ENCODE measurements at regions not wholly inside any gene's neighbourhood (a gene's known extent, or its start where the extent isn't known, plus 50 kb on each side); places are given as distances from the start of the nearest gene placed in this dataset.
"Not testable (repeated sequence)": the region's sequence is repeated elsewhere in the genome, so short reads cannot be mapped to it uniquely, and the experiment has no call there.

DNA sequence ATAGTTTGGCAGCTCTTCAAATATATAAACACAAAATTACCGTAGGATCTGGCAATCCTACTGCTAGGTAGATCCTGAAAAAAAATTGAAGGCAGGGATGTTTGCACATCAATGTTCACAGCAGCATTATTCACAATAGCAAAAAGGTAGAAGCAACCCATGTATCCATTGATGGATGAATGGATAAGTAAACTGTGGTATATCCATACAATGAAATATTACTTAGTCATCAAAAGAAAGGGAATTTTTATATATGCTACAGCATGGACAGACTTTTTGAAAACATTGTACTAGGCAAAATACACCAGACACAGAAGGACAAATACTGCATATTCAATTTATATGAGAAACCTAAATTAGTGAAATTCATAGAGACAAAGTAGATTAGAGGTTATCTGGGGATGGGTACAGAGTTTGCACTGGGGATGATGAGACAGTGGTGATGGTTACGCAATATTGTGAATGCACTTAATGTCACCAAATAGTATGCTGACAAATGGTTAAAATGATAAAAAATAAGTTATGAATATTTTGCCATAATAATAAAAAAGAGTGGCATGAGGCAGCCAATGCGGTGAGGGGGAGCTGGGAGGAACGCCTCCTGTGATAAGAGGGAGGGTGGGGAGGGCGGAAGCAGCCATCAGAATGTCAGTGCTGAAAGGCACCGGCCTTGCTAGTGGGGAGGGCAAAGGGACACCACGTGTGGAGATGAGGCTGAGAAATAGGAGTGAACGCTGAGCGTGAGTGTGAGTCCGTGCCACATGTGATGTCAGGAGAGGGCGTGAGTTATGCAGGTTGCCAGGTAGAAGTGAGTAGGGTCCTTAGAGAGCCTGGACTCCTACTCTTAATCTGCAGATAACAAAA lies 386.1 kb upstream of the PODXL start:
- DNase-seq (ENCODE audit: low spot score in 2 of 2): no peak
- no peak for FAIRE-seq

DNA sequence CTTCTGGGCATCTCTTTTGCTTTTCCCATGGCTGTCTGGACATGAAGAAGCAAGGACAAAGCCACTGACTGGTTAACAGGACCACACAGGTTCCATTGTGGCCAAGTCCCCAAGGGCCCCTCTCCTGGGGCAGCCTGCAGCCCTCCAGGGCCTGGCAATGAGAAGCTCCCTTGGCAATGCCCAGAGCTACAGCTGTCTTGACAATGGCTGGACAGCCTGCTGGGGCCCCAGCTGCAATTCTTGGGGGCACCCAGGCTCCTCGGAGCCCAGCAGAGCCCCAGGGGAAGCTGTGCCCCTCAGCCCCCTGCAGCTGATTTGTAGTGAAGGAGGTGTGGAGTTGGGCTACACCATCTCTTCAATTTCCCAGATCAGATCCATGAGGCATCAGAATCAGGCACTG lies 384.9 kb upstream of the PODXL start:
- no peak for FAIRE-seq
- no peak for DNase-seq (ENCODE audit: low spot score in 2 of 2)

DNA sequence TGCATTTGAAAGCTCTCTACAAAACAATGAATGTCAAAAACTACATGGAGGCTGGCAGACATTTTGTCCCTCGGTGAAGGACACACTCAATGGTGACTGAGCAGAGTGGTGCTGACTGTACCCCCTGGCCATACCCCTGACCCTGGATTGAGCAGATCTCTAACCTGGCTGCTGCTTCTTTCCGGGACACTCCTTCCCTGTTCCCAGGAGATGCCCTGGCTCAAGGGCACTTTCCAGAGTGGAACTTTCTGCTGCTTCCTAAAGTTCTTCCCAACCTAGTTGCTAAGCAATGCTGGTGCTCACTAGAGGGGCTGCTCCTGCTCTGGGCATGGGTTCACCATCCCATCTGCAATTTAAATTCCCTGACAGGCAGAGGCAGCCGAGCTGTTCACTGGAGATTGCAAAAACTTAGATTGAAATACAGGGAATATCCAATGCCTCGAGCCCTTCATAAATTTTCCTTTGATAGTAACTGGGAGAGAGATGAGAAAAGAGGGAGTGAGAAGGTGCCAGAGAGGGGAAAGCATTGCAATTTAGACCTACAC lies 384.3 kb upstream of the PODXL start:
- FAIRE-seq: no peak
- DNase-seq (ENCODE audit: low spot score in 2 of 2): no peak

DNA sequence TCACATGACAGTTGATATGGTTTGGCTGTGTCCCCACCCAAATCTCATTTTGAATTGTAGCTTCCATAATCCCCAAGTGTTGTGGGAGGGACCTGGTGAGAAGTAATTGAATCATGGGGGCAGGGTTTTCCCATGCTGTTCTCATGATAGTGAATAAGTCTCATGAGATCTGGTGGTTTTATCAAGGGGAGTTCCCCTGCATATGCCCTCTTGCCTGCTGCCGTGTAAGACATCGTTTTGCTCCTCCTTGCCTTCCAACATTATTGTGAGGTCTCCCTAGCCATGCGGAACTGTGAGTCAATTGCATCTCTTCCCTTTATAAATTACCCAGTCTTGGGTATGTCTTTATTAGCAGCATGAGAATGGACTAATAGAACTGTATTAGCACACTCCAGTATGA lies 382.4 kb upstream of the PODXL start:
- DNase-seq (ENCODE audit: low spot score in 2 of 2); FAIRE-seq: not testable (repeated sequence)

DNA sequence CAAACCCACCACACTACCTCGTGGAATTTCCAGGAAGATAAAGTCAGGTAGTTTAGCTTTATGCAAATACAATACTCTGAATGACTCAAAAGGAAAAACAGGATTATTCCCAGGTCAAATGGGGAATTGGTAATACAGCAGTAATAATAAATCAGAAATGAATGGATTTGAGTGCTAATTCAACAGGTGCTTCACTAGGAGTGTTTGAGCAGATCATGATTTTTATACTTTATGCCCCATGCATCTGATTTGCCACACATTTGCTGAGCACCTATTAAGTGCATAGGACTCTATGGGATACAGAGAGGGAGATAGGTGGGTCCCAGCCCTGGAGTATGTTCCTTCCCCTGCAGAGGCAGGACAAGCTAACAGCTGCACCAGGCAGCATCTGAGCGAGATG lies 381.4 kb upstream of the PODXL start:
- DNase-seq (ENCODE audit: low spot score in 2 of 2): no peak
- FAIRE-seq: no peak

DNA sequence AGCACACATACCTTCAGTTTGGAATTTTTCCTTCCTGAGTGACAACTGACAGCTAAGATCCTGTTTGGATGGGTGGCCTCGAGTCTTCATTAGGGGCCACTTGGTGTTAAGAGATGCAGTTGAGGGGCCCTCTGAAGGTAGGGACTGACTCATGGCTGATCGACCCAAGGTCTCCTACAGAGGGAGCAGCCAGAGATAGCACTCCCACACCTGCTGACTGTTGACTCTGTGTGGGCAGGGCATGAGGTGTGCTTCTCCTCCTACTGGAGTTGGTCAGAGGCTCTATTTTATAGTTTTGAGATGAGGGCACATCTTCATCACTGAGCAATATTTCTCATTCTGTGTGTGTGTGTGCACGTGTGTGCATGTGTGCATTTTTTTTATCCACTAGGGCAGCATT lies 378.8 kb upstream of the PODXL start:
- no peak for FAIRE-seq
- no peak for DNase-seq (ENCODE audit: low spot score in 2 of 2)

DNA sequence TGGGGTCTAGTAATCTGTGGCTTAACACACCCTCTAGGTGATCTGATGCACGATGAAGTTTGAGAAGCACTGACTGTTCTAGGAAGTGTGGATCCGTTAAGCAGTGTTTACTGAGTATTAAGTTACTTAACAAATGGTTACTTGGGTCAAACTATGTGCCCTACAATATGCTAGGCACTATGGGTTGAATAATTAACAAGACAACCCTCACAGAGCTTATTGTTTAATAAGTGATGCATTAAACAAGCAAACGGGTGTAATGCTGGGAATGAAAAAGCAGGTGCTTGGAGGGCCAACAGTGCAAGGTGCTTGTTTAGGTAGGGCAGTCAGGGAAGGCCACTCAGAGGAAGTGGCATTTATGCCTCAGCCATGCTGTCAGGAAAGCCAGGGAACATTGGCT lies 378.0 kb upstream of the PODXL start:
- DNase-seq (ENCODE audit: low spot score in 2 of 2) (no peak), FAIRE-seq (no peak)

DNA sequence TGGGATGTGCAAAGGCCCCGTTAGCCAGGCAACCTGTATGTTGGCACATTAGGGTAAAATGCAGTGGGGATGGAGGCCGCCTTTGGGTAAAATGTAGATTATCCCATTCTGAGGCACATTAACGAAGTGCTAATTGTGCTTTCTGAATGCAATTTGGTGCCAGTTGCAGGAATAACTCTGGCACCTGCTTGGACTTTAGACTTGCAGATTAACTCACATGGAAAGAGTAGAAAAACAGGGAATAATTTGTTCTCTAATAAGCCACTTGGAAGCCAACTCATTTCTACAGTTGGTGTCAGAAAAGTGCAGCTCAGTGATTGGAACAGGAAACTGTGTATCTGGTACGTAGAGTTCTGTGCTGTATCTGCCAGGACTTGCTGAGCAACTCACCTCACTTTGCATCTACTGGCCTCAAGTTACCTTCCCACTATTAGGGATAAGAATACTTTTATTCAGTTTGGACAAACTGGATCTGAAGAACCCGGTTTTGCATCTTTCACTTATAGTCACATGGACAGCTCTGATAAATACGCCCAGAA lies 377.4 kb upstream of the PODXL start:
- no peak for FAIRE-seq
- DNase-seq (ENCODE audit: low spot score in 2 of 2): no peak

DNA sequence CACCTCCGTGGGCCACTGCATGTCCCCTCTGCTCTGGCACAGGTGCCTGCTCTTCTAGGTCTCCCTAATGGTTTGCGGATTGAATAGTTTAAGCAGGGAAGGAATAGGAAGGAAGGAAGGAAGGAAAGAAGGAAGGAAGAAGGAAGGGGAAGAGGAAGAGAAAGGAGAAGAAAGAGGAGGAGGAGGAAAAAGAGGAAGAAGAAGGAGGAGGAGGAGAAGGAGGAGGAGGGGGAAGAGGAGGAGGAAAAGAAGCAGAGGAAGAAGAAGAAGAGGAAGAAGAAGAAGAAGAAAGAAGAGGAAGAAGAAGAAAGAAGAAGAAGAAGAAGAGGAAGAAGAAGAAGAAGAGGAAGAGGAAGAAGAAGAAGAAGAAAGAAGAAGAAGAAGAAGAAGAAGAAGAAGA lies 376.8 kb upstream of the PODXL start:
- FAIRE-seq; DNase-seq (ENCODE audit: low spot score in 2 of 2): not testable (repeated sequence)

DNA sequence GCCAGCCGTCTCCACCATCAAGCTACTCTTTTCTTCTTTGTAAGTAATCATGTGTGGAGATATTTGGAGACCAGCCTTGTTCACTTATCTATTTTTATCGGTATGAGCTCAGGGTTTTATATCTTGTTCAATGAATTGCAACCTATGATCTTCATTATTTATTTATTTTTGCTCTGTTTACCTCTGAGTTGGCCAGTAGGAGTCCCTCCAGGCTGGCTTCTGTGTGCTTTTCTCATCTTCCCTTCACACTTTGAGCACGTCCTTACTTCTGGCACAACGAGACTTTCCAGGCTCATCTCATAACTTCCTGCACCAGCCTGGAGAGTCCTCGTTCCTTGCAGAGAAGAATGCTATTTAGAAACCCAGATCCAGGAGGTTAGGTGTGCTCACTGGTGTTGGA lies 375.8 kb upstream of the PODXL start:
- DNase-seq (ENCODE audit: low spot score in 2 of 2): no peak
- FAIRE-seq: no peak

DNA sequence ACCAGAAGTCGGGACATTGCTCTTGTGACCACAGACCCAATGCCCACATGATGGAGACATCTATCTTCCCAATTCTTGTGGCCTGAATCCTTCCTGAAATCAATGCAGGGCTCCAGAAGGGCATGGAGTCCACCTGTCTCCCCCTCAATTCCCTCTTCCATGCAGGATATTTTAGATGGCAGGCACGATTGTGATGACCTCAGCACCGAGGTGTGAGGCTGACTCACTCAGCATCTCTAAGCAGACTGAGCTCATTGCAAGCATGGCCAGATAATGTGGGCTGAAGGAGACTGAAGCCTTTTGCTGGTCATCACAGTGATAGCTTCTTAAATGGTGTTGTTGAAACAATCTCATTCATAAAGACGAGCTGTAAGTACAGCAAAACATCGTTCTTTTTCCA lies 374.9 kb upstream of the PODXL start:
- DNase-seq (ENCODE audit: low spot score in 2 of 2) (no peak), FAIRE-seq (no peak)

DNA sequence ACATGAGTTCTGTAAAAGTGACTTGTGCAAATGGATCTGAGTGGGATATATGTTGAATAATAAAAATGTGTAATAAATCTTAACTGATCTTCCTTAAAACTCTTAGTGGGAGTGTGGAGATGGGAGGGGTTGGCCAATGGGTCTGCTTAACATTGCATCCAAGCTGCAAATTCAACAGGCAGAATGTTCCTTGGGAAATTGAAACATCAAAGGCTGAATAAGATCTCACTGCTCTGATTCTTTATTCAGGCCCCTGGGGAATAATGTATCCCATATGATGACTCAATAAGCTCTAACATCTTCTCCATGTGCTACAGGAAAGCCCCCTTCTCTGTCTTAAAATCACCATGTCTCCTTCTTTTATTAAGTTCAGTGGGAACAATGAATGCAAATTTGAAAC lies 373.2 kb upstream of the PODXL start:
- DNase-seq (ENCODE audit: low spot score in 2 of 2) (no peak), FAIRE-seq (no peak)

DNA sequence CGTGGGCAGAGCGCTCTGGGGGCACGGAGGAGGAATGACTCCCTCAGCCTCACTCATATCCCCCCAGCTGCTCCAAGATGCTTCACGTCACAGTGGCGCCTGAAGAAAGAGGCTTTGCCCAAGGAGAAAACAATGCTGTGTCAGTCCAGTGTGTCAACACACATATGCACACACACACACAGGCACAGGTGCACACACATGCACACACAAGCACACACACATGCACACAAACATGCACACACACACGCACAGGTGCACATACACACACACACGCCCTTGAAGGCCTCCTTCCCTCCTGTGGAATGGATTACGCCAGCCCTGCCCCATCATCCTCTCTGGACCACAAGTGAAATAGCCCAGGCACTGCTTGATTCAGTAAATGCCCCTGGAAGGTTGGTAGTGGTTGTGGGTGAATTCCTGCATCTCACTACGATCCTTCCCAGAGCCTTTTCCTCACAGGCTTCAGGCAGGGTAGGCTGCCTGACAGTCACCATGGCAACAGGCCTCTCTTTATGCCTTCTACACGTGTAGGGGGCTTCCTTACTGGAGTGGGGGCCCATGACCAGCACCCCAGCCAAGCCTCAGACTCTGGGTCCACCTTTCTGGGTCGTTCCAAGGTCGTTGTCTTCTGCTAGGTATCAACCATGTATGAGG lies 371.5 kb upstream of the PODXL start:
- DNase-seq (ENCODE audit: low spot score in 2 of 2): no peak
- no peak for FAIRE-seq

DNA sequence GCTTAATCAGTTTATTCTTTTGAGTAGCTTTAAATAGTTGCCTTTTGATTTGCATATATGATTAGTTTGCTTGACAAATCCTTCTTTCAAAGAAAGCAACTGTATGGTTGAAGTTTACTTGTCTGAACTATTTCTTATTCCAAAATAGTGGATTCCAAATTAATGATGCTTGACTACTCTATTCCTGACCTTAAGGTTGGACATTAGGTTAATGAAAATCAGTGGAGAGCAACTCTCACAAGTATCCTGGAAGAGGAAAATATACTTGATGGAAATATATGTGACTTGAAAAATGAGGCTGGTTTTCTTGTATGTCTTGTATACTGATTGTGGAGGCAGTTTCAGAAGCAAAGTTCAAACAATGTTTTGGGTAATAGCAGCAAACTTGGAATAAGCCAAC lies 369.2 kb upstream of the PODXL start:
- no peak for DNase-seq (ENCODE audit: low spot score in 2 of 2)
- no peak for FAIRE-seq

DNA sequence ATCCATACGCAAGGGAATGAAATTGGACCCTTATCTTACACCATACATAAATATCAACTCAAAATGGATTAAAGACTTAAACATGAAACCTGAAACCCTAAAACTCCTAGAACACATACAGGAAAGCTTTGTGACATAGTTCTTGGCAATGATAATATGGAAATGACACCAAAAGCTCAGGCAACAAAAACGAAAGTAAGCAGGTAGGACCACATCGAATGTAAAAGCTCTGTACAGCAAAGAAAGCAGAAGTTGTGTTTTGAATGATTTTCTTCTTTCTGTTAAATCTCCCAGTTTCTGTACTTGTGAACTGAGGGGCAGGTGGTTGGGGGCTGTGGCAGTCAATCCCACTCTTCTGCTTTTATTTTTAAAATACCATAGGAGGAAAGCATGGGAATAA lies 368.4 kb upstream of the PODXL start:
- no peak for DNase-seq (ENCODE audit: low spot score in 2 of 2)
- no peak for FAIRE-seq

DNA sequence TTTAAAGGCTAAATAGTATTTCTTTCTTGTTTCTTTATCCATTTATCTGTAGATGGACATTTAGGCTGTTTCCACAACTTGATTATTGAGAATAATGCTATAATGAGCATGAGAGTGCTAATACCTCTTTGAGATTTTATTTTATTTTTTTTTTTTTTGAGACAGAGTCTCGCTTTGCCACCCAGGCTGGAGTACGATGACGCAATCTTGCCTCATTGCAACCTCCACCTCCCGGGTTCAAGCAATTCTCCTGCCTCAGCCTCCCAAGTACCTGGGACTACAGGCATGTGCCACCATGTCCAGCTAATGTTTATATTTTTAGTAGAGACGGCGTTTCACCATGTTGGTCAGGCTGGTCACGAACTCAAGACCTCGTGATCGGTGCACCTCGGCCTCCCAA lies 366.5 kb upstream of the PODXL start:
- not testable (repeated sequence) for FAIRE-seq

DNA sequence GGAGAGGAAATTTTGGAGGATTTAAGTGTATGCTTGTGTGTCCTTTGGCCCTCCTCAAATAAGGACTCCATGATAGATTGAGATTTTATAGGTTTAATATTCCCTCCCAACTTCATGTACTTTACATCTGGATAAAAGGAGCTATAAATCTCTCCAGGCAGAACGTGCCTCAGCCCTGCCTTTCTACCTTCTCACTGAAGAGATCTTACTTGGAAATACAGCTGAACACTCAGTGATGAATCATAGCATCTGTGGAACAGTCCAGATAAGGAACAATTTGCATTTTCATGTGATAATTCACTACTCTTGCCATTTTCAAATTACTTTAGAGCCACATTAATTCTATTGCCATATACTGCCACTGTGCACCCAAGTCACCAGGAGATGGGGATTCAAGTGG lies 364.6 kb upstream of the PODXL start:
- no peak for FAIRE-seq
- no peak for DNase-seq (ENCODE audit: low spot score in 2 of 2)

More for the DNA sequence above, 366.5 kb upstream of the PODXL start:
- DNase-seq (ENCODE audit: low spot score in 2 of 2): not testable (repeated sequence)

DNA sequence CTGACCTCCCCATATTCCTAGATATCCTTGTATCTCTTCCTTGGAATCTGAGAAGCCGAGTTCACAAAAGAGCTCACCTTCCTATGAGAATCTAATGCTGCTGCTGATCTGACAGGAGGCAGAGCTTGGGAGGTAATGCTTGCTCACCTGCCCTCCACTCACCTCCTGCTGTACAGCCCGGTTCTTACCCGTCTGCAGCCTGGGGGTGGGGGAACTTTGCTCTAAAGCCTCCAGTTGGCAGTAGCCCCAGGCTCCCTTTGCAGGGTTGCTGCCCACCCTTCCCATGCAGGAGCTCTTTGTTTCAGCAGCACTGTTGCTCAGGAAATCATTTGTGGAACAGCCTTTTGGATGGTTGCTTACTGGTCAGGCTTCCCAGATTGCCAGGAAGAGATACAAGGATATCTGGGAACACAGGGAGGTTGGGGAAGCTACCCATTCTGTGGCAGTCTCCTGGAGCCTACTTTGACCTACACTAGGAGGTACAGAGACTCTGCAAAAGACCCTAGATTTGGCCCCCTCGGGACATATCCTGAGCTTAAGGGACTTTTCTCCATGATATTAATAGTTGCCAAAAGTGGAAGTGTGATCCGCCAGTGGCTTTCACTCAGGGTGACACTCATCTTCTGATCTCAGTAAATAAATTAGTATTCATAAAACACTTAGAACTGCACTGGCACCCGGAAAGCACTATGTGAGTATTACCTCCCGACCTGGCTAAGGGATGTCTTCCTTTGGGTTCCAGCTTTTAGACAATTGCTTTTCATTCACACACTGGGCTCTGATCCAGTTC lies 363.7 kb upstream of the PODXL start:
- FAIRE-seq: no peak
- no peak for DNase-seq (ENCODE audit: low spot score in 2 of 2)

DNA sequence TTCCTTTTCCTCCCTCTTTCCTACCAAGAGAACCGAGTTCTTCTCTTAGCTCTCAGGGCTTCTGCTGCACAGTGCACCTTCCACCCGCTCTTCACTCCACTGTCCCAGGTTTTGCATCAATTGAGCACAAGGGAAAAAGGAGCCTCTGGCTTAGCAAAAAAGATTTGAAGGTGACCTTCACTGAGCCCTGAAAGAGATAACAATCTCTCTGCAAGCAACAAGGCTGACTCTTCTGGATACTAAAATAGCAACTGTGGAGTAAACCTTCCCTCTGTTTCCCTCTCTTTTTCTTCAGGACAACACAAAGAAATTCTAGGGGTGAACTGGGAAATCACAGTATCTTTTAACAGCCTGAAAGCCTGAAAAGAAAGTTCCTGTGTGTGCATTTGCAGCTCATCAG lies 354.7 kb upstream of the PODXL start:
- DNase-seq (ENCODE audit: low spot score in 2 of 2) (no peak), FAIRE-seq (no peak)

DNA sequence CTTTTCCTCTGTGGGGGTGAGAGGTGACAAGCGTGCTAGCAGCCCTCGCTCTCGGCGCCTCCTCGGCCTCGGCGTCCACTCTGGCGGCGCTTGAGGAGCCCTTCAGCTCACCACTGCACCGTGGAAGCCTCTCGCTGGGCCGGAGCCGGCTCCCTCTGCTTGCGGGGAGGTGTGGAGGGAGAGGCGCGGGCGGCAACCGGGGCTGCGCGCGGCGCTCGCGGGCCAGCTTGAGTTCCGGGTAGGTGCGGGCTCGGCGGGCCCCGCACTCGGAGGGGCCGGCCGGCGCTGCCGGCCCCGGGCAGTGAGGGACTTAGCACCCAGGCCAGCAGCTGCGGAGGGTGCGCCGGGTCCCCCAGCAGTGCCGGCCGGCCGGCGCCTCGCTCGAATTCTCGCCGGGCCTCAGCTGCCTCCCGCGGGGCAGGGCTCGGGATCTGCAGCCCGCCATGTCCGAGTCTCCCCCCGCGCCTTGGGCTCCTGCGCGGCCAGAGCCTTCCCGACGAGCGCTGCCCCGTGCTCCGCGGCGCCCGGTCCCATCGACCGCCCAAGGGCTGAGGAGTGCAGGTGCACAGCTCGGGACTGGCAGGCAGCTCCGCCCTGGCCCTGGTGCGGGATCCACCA lies 352.8 kb upstream of the PODXL start:
- no peak for FAIRE-seq

More for the DNA sequence above, 352.8 kb upstream of the PODXL start:
- DNase-seq (ENCODE audit: low spot score in 2 of 2): no peak

Measured in frontal cortex (tissue), 3 donors.